ENCODE measurements at regions not wholly inside any gene's neighbourhood (a gene's known extent, or its start where the extent isn't known, plus 50 kb on each side); places are given as distances from the start of the nearest gene placed in this dataset.

DNA sequence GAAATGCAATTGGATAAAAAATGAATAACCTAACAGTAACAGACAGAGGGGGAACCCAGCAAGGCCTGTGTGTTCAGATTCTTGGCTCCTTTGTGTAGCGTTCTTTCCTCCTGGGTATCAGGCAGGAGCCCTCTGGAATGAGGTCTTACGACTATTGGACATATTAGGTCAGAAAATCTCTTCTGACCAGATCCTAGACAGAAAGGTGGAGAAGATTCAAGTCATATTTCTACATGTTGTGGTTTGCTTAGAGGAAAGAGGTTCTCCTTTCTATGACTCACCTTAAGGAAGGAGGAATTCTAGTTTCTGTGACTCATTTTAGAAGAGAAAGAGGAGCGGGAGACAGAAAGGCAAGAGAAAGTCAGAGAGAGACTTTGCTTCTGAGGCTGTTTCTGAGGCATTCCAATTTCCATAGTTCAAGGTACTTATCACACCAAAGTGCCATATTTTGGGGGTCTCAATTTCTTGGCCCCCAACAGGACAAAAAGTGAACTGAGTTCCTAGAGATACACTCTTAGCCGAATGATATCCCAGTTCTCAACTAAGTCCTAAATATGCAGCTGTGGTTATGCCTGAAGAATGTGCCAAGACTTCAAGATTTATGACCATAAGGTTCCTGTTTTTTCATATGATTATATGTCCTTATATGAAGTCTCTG, 618.6 kb downstream of the ZEB2 start:
- DNase-seq, result peak; percentile 88

DNA sequence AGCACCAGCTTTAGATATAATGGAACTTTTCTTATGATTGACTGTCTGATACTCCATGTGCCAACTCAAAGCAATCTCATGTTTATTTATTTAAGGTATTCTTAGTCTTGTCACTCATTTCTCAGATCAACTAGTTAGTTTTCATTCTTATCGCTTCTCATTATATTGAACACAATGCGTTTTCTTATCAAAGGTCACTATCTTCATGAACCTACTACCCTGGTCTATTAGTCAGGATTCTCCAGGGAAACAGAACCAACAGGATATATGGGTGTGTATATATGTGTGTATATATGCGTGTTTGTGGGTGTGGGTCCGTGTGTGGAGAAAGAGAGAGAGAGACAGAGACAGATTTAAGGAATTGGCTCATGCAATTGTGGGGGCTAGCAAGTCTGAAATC, 619.9 kb downstream of the ZEB2 start:
- no peak for DNase-seq

- no peak for DNase-seq
These were observed 626.5 kb downstream of the ZEB2 start for GRCh38 chr2:143893371-143893770.

DNA sequence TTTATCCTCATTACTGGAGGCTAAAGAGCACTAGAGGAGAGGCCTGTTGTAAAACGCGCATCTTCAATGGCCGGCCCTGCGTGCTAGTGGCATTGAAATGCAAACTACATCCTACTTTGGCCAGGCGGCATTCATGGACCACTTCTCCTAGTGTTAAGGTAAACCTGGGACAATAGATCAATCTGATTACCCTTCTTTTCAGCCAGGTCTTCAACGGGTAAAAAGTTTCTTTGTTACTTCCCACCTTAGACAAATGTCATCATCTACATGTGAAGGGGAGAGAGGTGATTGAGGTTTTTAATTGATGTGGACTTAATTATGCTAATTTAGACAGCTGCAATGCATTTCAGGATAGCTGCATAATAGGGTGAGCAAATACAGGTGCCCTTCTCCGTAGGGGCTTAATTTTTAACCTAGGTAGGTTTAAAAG, 628.0 kb downstream of the ZEB2 start:
- DNase-seq, result no peak

GRCh38 chr2:143890798-143891197, 629.1 kb downstream of the ZEB2 start:
- no peak for DNase-seq

DNA sequence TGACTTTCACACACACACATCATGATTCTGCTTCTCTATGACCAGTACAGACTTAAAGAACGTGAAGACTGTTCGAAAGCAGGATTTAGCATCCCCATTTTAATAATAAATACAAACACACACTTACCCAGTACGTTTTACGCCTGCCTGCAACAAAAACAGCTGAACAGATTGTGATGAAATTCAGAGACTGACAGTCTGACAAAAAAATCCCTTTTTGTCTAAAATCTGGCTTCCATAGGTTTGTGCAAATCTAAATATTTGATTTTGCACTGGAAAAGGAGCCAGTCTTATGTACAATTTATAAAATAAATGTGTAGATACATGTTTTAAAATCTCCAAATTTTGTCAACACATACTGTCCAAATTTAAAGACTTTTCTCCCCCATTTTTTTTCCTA, 630.7 kb downstream of the ZEB2 start:
- DNase-seq, result no peak

- DNase-seq, result peak; percentile 49
These were observed 634.5 kb downstream of the ZEB2 start for GRCh38 chr2:143885461-143885860.

DNA sequence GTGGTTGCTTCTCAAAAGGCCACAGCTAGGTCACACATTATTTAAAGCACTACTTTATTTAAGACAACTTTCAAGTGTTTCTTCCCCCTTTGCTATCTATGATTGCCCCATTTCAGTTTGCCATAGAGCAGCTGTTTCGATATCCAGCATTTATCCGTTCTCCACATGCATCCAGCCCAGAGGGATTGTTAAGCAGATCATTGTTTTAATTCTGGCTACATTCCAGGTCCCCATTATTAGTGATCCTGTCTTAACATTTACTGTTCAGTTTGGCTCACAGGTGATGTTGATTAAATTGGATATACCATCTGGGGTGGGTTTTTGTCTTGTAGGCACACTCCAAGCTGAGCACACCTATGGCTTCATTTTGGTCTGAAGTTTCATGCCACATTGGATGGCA, 638.7 kb downstream of the ZEB2 start:
- no peak for DNase-seq

GRCh38 chr2:143877876-143878530, 641.9 kb downstream of the ZEB2 start:
- DNase-seq, result no peak

DNA sequence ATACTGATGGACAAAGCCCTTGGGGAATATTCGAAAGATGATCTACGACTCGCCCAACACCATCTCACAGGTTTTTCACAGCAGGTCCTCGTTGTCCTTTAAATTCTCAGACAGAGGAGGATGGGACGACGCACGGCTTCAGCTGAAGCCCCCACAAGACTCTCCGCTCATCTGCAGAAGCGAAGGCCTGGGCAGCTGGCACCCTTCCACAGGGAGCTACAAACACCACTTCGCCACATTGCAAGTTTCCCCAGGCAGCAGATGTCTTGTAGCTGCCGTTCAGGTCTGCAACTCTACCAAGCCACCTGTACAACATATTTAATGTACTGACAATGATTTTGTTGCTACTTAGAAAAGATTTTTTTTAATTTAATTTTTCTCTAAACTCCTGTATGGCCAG, 642.9 kb downstream of the ZEB2 start:
- DNase-seq, result no peak

GRCh38 chr2:143875295-143876233, 644.4 kb downstream of the ZEB2 start:
- no peak for DNase-seq

GRCh38 chr2:143873886-143874285, 646.0 kb downstream of the ZEB2 start:
- no peak for DNase-seq

- no peak for DNase-seq
These were observed 649.2 kb downstream of the ZEB2 start for GRCh38 chr2:143870696-143871095.

DNA sequence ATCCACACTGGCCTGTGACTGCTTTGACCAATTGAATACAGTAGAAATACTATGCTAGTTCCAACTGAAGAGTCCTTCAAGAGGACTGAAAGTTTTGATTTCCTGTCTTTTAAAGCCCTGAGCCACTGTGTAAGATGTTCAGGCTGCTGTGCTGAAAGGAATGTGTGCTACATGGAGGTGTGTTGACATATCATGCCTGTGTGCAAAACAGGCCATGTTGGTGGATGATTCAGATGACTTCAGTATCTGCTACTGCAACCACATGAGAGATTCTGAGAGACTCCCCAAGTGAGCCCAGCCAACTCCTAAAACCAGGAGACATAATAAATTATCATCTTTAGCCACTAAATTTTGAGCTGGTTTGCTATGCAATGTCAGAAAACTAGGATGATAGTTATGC, 662.9 kb downstream of the ZEB2 start:
- DNase-seq, result no peak

DNA sequence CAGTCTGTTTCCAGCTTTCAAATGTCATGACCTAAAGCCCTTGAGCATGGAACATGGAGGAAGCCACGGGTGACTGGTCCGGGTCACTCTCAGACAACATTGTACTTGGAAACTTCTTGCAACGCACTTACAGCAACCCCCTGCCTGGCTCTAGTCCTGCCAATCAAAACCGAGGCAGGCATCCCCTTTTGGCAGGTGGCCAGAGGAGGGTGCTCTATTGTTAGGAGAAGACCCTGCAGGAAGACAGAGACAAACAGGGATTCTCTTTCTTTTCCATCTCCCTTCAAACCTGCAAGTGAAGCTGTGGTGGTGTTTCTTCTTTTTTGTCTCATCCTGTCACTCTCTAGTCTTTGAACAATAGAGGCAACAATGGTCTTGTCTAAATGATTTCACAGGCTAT, 667.2 kb downstream of the ZEB2 start:
- DNase-seq, result no peak

- no peak for DNase-seq
These were observed 669.8 kb downstream of the ZEB2 start for GRCh38 chr2:143850084-143850483.

GRCh38 chr2:143847257-143847656, 672.7 kb downstream of the ZEB2 start:
- DNase-seq, result no peak

DNA sequence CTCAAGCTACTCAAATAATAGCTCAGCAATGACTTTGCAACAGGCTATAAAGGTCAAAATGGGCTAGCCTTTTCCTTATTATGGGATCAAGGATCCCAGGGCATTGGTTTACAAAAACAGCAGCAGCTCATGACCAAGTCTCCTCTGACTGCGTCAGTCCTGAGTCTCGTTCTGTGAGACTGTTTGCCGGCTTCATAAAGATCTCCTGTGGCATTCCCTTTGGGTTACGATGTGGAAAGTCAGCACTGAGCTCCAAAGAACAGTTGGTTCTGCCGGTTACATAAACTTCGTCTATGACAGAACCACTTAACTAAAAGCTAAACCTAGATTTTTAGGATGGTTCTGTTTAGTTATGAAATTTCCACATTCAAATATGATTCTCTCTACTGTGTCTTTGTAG, 674.9 kb downstream of the ZEB2 start:
- no peak for DNase-seq

DNA sequence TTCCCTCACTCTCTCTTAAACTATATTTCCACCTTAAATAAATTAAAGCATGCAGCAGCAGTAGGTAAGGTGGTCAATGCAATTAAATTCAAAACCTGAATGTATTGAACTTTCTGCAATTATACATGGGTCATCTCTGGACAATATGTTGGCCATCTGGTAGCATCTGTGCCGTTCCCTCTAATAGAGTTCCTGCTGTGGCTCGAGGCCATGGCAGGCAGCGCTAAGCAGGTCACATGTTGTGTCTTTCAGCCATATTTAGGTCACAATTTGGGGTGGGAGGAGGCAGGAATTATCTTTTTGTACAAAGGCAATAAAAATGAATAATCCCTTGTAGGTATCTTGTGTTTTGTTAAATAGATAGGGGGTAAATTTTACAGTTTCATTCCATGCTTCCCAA, 676.2 kb downstream of the ZEB2 start:
- no peak for DNase-seq

- DNase-seq, result no peak
These were observed 677.1 kb downstream of the ZEB2 start for GRCh38 chr2:143842836-143843235.

DNA sequence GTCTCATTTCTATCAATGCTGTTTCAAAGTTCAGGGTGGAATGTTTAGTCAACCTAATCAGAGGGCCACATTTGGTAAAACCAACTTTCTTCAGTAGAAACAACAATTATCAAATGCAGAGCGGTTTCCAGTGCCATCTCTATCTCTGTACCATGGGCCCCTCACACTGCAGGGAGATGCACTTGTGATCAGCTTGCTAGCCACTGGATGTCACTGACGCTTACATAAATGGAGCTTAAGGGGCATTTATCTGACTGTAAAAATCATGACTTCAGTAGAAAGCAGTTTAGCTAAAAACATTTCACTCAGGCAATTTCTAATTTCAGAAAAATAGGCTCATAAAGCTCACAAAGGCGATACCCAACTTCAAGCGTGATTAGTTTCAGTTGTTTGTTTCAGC, 678.0 kb downstream of the ZEB2 start:
- peak; percentile 8 for DNase-seq

DNA sequence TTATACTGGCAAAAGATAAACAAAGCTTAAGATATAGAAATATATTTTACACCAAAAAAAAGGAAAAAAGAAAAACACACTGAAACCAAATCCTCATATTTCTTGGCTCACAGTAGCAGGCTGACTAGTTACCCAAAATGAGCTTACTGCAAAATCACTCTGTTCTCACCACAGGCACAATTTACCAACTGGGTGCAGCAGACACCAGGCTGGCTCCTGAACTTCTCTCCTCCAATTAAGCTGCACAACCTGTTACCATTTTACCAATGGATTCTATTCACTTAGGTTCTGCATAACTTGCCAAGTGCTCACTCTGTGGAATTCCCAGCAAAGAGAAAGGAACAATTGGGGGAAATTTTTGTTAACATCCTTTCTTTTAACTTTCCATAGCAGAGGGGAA, 679.3 kb downstream of the ZEB2 start:
- DNase-seq, result no peak

DNA sequence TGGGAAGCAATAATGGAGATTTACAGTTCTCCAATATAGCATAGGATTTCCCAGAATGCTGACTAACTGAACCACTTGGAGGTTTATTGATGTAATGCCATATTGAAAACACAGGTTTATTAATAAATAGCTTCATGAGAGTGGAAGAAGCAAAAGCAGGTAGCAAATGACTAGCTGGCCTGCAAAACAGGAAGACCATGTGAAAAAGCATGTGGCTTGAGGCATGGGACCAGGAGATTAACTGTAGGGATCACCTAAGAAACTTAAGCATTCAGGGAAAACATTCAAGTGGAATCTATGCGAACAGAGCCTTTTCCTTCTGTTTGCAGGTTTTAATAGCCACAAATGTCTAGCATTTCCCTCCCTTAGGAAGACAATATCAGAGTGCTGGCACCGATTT, 679.7 kb downstream of the ZEB2 start:
- no peak for DNase-seq

DNA sequence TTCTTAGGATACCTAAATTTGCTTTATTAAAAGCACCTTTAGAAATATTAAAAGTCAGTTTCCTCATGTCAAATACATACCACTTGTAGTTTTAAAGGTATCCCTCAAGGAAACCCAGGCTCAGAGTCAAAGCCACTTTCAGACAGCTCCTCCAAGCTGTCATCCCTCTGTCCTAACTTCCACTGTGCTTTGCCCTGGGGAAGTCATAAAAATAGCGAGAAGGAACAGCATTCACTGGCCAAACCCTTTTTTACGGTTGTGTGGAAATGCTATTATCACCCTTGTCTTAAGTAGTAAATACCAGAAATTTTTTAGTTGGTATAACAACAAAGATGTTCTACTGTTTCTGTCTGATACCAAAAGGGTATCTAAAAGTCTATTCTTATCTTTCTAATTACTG, 680.5 kb downstream of the ZEB2 start:
- peak; percentile 11 for DNase-seq

Data from EL (cell line).